NCI-H146 treated with DMSO at 0.1 percent for 48 hours (cell line): ENCODE measurements at regions not wholly inside any gene's neighbourhood (a gene's known extent, or its start where the extent isn't known, plus 50 kb on each side); places are given as distances from the start of the nearest gene placed in this dataset.
A peak's percentile ranks its signal among the peaks of the same experiment; 100 is the strongest.

Experiments
- DNase-seq: peaks from one replicate; lab custom pipeline; 2025; ENCODE audit not compliant: unreplicated experiment; lab: John Stamatoyannopoulos, UW

GRCh38 chr1:163874070-163874469, 552.3 kb downstream of the NUF2 start:
- DNase-seq: peak; percentile 33

- DNase-seq: peak; percentile 96
These were observed 553.6 kb downstream of the NUF2 start for GRCh38 chr1:163875200-163875926.

- peak; percentile 69 for DNase-seq
These were observed 554.2 kb downstream of the NUF2 start for GRCh38 chr1:163875927-163876320.

- peak; percentile 38 for DNase-seq
These were observed 554.8 kb downstream of the NUF2 start for GRCh38 chr1:163876546-163876945.

- no peak for DNase-seq
These were observed 555.3 kb downstream of the NUF2 start for GRCh38 chr1:163877016-163877415.

- no peak for DNase-seq
These were observed 563.8 kb downstream of the NUF2 start for GRCh38 chr1:163885510-163885909.

GRCh38 chr1:163896001-163896400, 574.2 kb downstream of the NUF2 start:
- no peak for DNase-seq

GRCh38 chr1:163897412-163898155, 575.8 kb downstream of the NUF2 start:
- no peak for DNase-seq

- no peak for DNase-seq
These were observed 584.5 kb downstream of the NUF2 start for GRCh38 chr1:163906283-163906682.

- no peak for DNase-seq
These were observed 590.6 kb downstream of the NUF2 start for GRCh38 chr1:163912170-163912884.

GRCh38 chr1:163914785-163915413, 593.1 kb downstream of the NUF2 start:
- no peak for DNase-seq

GRCh38 chr1:163922743-163923201, 601.0 kb downstream of the NUF2 start:
- no peak for DNase-seq

- no peak for DNase-seq
These were observed 602.3 kb downstream of the NUF2 start for GRCh38 chr1:163924041-163924440.

GRCh38 chr1:163927493-163927892, 605.7 kb downstream of the NUF2 start:
- peak; percentile 28 for DNase-seq

- DNase-seq: peak; percentile 62
These were observed 606.3 kb downstream of the NUF2 start for GRCh38 chr1:163928069-163928468.

GRCh38 chr1:163928651-163929050, 606.9 kb downstream of the NUF2 start:
- peak; percentile 66 for DNase-seq

GRCh38 chr1:163932901-163933300, 611.1 kb downstream of the NUF2 start:
- no peak for DNase-seq

GRCh38 chr1:163933437-163933836, 611.7 kb downstream of the NUF2 start:
- no peak for DNase-seq

- no peak for DNase-seq
These were observed 614.1 kb downstream of the NUF2 start for GRCh38 chr1:163935738-163936374.

- DNase-seq: no peak
These were observed 599.4 kb upstream of the PBX1 start for GRCh38 chr1:163959622-163960021.

- DNase-seq: no peak
These were observed 588.8 kb upstream of the PBX1 start for GRCh38 chr1:163970151-163970550.
